Keratinocyte (primary cell): ENCODE measurements at regions not wholly inside any gene's neighbourhood (a gene's known extent, or its start where the extent isn't known, plus 50 kb on each side); places are given as distances from the start of the nearest gene placed in this dataset.

ENCODE experiments used
- DNase-seq: peaks from one replicate; pipeline ENCODE4 v3.0.0-alpha.2; 2011; ENCODE audit warnings: low read depth, missing footprints, low spot score
- FAIRE-seq: peaks from 2 replicates; lab custom pipeline; 2011; peaks lifted over from hg19 to GRCh38; lab: Jason Lieb, UNC
- H2AFZ ChIP-seq: 2 replicates; pipeline ENCODE4 v1.6.0; 2012; ENCODE audit warnings: low read length, control low read depth, inconsistent platforms; ENCODE audit not compliant: control insufficient read depth
- H3K27ac ChIP-seq: 2 replicates; pipeline ENCODE4 v1.5.1; 2011; ENCODE audit warnings: low read length; ENCODE audit not compliant: control insufficient read depth, insufficient read depth
- H3K27me3 ChIP-seq: 3 replicates; pipeline ENCODE4 v1.6.0; 2011; ENCODE audit warnings: low read length; ENCODE audit not compliant: control insufficient read depth, insufficient read depth; ENCODE audit errors: extremely low read depth
- H3K36me3 ChIP-seq, 2 experiments: 2 replicates in 1 of 2; 3 replicates in 1 of 2; pipeline ENCODE4 v1.5.1; 2011; ENCODE audit warnings: low read length in 2 of 2, mild to moderate bottlenecking in 1 of 2; ENCODE audit not compliant: control insufficient read depth in 2 of 2, insufficient read depth in 2 of 2; ENCODE audit errors: extremely low read depth in 1 of 2
- H3K4me1 ChIP-seq: 3 replicates; pipeline ENCODE4 v1.5.1; 2011; ENCODE audit warnings: low read length; ENCODE audit not compliant: control insufficient read depth, insufficient read depth; ENCODE audit errors: extremely low read depth
- H3K4me2 ChIP-seq: 3 replicates; pipeline ENCODE4 v1.6.0; 2011; ENCODE audit warnings: low read depth, low read length; ENCODE audit not compliant: control insufficient read depth, insufficient read depth; ENCODE audit errors: extremely low read depth
- H3K4me3 ChIP-seq, 3 experiments: fragments of 200-600 bp in 1 of 3; sonication (generic) in 1 of 3; 2 replicates in 2 of 3; 3 replicates in 1 of 3; pipeline ENCODE4 v1.5.1; 2011 to 2016; ENCODE audit warnings: low read length in 3 of 3, mild to moderate bottlenecking in 3 of 3, control low read depth in 2 of 3, inconsistent platforms in 1 of 3, low read depth in 1 of 3, mixed read lengths in 1 of 3, mixed run types in 1 of 3, moderate library complexity in 1 of 3; ENCODE audit not compliant: control insufficient read depth in 2 of 3, insufficient read depth in 2 of 3; ENCODE audit errors: extremely low read depth in 1 of 3
- H3K79me2 ChIP-seq: 2 replicates; pipeline ENCODE4 v1.6.0; 2012; ENCODE audit warnings: low read length; ENCODE audit not compliant: control insufficient read depth, insufficient read depth
- H3K9ac ChIP-seq: 3 replicates; pipeline ENCODE4 v1.6.0; 2011; ENCODE audit warnings: low read length; ENCODE audit not compliant: control insufficient read depth, insufficient read depth; ENCODE audit errors: extremely low read depth
- H3K9me1 ChIP-seq: 3 replicates; pipeline ENCODE4 v1.6.0; 2011; ENCODE audit warnings: low read length; ENCODE audit not compliant: control insufficient read depth, insufficient read depth; ENCODE audit errors: extremely low read depth
- H3K9me3 ChIP-seq: 2 replicates; pipeline ENCODE4 v1.5.1; 2012; ENCODE audit warnings: low read depth, low read length; ENCODE audit not compliant: control insufficient read depth
- H4K20me1 ChIP-seq: 3 replicates; pipeline ENCODE4 v1.6.0; 2011; ENCODE audit warnings: low read length; ENCODE audit not compliant: control insufficient read depth, insufficient read depth; ENCODE audit errors: extremely low read depth
- EZH2 ChIP-seq: IDR thresholded peaks from one replicate; pipeline ENCODE4 v1.6.1; 2012; ENCODE audit warnings: inconsistent platforms, mild to moderate bottlenecking, low read length, moderate library complexity
- dilution Hi-C: fragments of 300-500 bp; cut with MboI; formaldehyde crosslinking; loops from one replicate; pipeline ENCODE4 v1.7.0; 2020; ENCODE audit warnings: low sequenced_read_pairs; ENCODE audit not compliant: extremely low pct_ligation_motif_present
- TF ChIP-seq, protein P1 (sequence below), 3 experiments: IDR thresholded peaks in 1 of 3; conservative IDR thresholded peaks in 1 of 3; optimal IDR thresholded peaks in 1 of 3; 2 replicates in 2 of 3; 3 replicates in 1 of 3; pipeline versions ENCODE3 to v1.5.1; 2011; ENCODE audit warnings: low read length in 3 of 3, mild to moderate bottlenecking in 3 of 3, moderate library complexity in 2 of 3, control low read depth in 1 of 3, inconsistent platforms in 1 of 3; ENCODE audit not compliant: insufficient read depth in 2 of 3; ENCODE audit errors: extremely low read depth in 1 of 3

DNA sequence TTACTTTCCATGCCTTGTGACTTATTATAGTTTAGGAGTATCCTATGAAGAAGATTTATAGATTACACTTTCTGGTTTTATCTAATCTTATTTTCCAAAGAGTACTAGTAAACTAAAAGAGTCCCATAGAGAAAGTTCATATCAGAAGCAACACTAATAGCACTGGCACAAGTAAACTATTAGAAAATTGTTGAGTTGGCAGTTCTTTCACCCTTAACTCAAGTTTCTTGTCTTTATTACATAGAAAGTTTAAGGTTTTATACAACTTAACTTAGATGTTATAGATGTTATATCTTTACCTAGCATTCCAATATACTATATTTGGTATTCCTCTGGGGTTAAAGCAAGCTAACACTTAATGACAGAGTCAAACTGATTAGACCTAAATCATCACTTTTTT, 437.8 kb upstream of the ARRDC3 start:
- no peak overlapping the region for H3K4me2 ChIP-seq
- TF ChIP-seq, protein P1, sequence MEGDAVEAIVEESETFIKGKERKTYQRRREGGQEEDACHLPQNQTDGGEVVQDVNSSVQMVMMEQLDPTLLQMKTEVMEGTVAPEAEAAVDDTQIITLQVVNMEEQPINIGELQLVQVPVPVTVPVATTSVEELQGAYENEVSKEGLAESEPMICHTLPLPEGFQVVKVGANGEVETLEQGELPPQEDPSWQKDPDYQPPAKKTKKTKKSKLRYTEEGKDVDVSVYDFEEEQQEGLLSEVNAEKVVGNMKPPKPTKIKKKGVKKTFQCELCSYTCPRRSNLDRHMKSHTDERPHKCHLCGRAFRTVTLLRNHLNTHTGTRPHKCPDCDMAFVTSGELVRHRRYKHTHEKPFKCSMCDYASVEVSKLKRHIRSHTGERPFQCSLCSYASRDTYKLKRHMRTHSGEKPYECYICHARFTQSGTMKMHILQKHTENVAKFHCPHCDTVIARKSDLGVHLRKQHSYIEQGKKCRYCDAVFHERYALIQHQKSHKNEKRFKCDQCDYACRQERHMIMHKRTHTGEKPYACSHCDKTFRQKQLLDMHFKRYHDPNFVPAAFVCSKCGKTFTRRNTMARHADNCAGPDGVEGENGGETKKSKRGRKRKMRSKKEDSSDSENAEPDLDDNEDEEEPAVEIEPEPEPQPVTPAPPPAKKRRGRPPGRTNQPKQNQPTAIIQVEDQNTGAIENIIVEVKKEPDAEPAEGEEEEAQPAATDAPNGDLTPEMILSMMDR (optimal IDR thresholded peaks at IDR 0.05 in 1 of 3, IDR thresholded peaks at IDR 0.05 in 1 of 3, conservative IDR thresholded peaks at IDR 0.05 in 1 of 3; ENCODE audit: extremely low read depth in 1 of 3, insufficient read depth in 2 of 3, low read length in 3 of 3), result no peak
- no peak for TF ChIP-seq EZH2
- dilution Hi-C loops, result no loop called here

GRCh38 chr5:91816681-91817080, 433.6 kb upstream of the ARRDC3 start:
- FAIRE-seq, result no peak
- TF ChIP-seq, protein P1 (optimal IDR thresholded peaks at IDR 0.05 in 1 of 3, IDR thresholded peaks at IDR 0.05 in 1 of 3, conservative IDR thresholded peaks at IDR 0.05 in 1 of 3; ENCODE audit: extremely low read depth in 1 of 3, insufficient read depth in 2 of 3, low read length in 3 of 3), result no peak
- no peak for TF ChIP-seq EZH2

More for the DNA sequence above, 437.8 kb upstream of the ARRDC3 start:
- DNase-seq (no peak), FAIRE-seq (no peak)
- Histone ChIP-seq H3K27me3 (no peaks in the 10 kb centered on the region), H4K20me1 (no peaks in the 10 kb centered on the region), H3K9me3 (no peaks in the 10 kb centered on the region), H3K79me2 (no peaks in the 10 kb centered on the region), H3K36me3 (no peaks in the 10 kb centered on the region), H3K4me3 (no peak overlapping the region), H3K4me1 (no peaks in the 10 kb centered on the region), H3K27ac (no peak overlapping the region), H3K9ac (no peak overlapping the region), H2AFZ (no peak overlapping the region), H3K9me1 (no peaks in the 10 kb centered on the region)

More at GRCh38 chr5:91816681-91817080, 433.6 kb upstream of the ARRDC3 start:
- no peaks in the 10 kb centered on the region for H3K9me3 ChIP-seq
- no peak overlapping the region for H3K4me3 ChIP-seq
- dilution Hi-C loops, result no loop called here
- H3K4me1 ChIP-seq, result no peaks in the 10 kb centered on the region
- no peaks in the 10 kb centered on the region for H3K79me2 ChIP-seq
- H4K20me1 ChIP-seq, result no peaks in the 10 kb centered on the region
- DNase-seq, result no peak
- no peak overlapping the region for H3K4me2 ChIP-seq
- no peaks in the 10 kb centered on the region for H3K27me3 ChIP-seq
- no peaks in the 10 kb centered on the region for H3K9me1 ChIP-seq
- no peak overlapping the region for H2AFZ ChIP-seq
- no peak overlapping the region for H3K9ac ChIP-seq
- H3K27ac ChIP-seq, result no peak overlapping the region
- no peaks in the 10 kb centered on the region for H3K36me3 ChIP-seq
